ENCODE measurements at regions not wholly inside any gene's neighbourhood (a gene's known extent, or its start where the extent isn't known, plus 50 kb on each side); places are given as distances from the start of the nearest gene placed in this dataset.

GRCh38 chr3:188067932-188068331 is 86.0 kb upstream of the LPP start (continued):
- no peak for TF ChIP-seq MYC (IDR thresholded peaks at IDR 0.05; ENCODE audit: insufficient read depth, insufficient read length, insufficient replicate concordance, low read length, severe bottlenecking)

GRCh38 chr3:188068342-188068741 is 85.6 kb upstream of the LPP start:
- Histone ChIP-seq H3K36me3 (ENCODE audit: control insufficient read depth in 2 of 2, insufficient read depth in 2 of 2, low read length in 1 of 2) (no peaks in the 10 kb centered on the region), H3K9ac (ENCODE audit: control insufficient read depth, insufficient read depth, low read length) (no peak overlapping the region), H4K20me1 (ENCODE audit: control insufficient read depth, insufficient read depth) (no peaks in the 10 kb centered on the region), H3K4me2 (ENCODE audit: control insufficient read depth, insufficient read depth) (no peak overlapping the region), H3K27ac (ENCODE audit: control insufficient read depth, insufficient read depth) (no peak overlapping the region), H3K27me3 (replicated peaks in 1 of 2; ENCODE audit: control insufficient read depth in 2 of 2, insufficient read depth in 2 of 2, low read length in 1 of 2) (peaks cover 0 to 3% of the 10 kb centered on the region in 2 experiments; a peak in 1 of 4 replicates), H3K4me1 (ENCODE audit: control insufficient read depth, insufficient read depth, low read length) (no peaks in the 10 kb centered on the region), H3K79me2 (ENCODE audit: control insufficient read depth, insufficient read depth, low read length) (no peaks in the 10 kb centered on the region), H2AFZ (ENCODE audit: control insufficient read depth, low read depth, low read length) (no peak overlapping the region), H3K4me3 (no peak overlapping the region), H3K9me3 (replicated peaks; ENCODE audit: control insufficient read depth, insufficient read depth, low read length) (no peaks in the 10 kb centered on the region)
- DNase-seq (ENCODE audit: low read depth, low spot score), result no peak
- FAIRE-seq, result no peak
- CTCF ChIA-PET, result interaction anchor here (1.1 kb wide), 1 partner anchor 328 kb away, joined by 3 read pairs; no protein-coding TSS in a partner anchor
- no peak for ATAC-seq
- POLR2A ChIA-PET, result no interaction called here
- no TSS peak for BruUV-seq (replicated peaks)
- SMC1A ChIA-PET (ENCODE audit: uncharacterized antibody, unreplicated experiment), result no interaction called here
- intact Hi-C loops (cut with micrococcal nuclease; ENCODE audit: unreplicated experiment) (loop anchor here (10.0 kb wide), 1 partner anchor 886 kb away; no protein-coding TSS in a partner anchor), in situ Hi-C loops (cut with MboI) (no loop called here)
- TF ChIP-seq SP1 (IDR thresholded peaks at IDR 0.05; ENCODE audit: low read depth, low read length), result no peak
- no peak for TF ChIP-seq ATF3 (IDR thresholded peaks at IDR 0.05; ENCODE audit: borderline replicate concordance, extremely low read depth, low read depth, low read length)
- no peak for TF ChIP-seq JUND (IDR thresholded peaks at IDR 0.05; ENCODE audit: low read depth, low read length)
- TF ChIP-seq ZBTB11 (CRISPR knock-in tag; IDR thresholded peaks at IDR 0.05), result no peak
- TF ChIP-seq EZH2 (IDR thresholded peaks at IDR 0.05; ENCODE audit: borderline replicate concordance, control insufficient read depth, low read depth, low read length), result no peak
- no peak for TF ChIP-seq CTCF (IDR thresholded peaks at IDR 0.05 in 2 of 3, conservative IDR thresholded peaks at IDR 0.05 in 1 of 3; ENCODE audit: control insufficient read depth in 2 of 3, extremely low read depth in 1 of 3, insufficient read depth in 1 of 3, low read depth in 3 of 3, low read length in 3 of 3)
- no peak for TF ChIP-seq ZBTB40 (IDR thresholded peaks at IDR 0.05; ENCODE audit: borderline replicate concordance)
- 40% methylated on average over 3 of the region's 3 CpGs for WGBS (ENCODE audit: insufficient coverage, insufficient replicate concordance, low lambda C conversion rate, missing lambda C conversion rate)
- RAD21 ChIA-PET (ENCODE audit: unreplicated experiment), result no interaction called here
